Mammary epithelial cell (primary cell): ENCODE measurements at regions not wholly inside any gene's neighbourhood (a gene's known extent, or its start where the extent isn't known, plus 50 kb on each side); places are given as distances from the start of the nearest gene placed in this dataset.

Source experiments
- CTCF ChIP-seq, 2 donors: IDR thresholded peaks in 1 of 2; conservative IDR thresholded peaks in 1 of 2; 2 replicates each; pipeline ENCODE4 v1.5.1; 2011 to 2012; ENCODE audit warnings: inconsistent platforms in 2 of 2, low read length in 2 of 2, mild to moderate bottlenecking in 2 of 2, control low read depth in 1 of 2, low read depth in 1 of 2; ENCODE audit not compliant: insufficient read depth in 1 of 2; ENCODE audit errors: extremely low read depth in 1 of 2
- EZH2 ChIP-seq: IDR thresholded peaks from 2 replicates; pipeline ENCODE4 v1.6.1; 2012; ENCODE audit warnings: low read length, inconsistent platforms, borderline replicate concordance

GRCh38 chr9:12230708-12231107 lies 462.5 kb upstream of the TYRP1 start:
- TF ChIP-seq CTCF (conservative IDR thresholded peaks at IDR 0.05 in 1 of 2, IDR thresholded peaks at IDR 0.05 in 1 of 2; ENCODE audit: extremely low read depth in 1 of 2, insufficient read depth in 1 of 2, low read depth in 1 of 2, low read length in 2 of 2) (no peak), EZH2 (no peak)
